K562 (cell line): ENCODE measurements at regions not wholly inside any gene's neighbourhood (a gene's known extent, or its start where the extent isn't known, plus 50 kb on each side); places are given as distances from the start of the nearest gene placed in this dataset.

Experiments used
- ATAC-seq: fragments of 200-7000 bp; cut with Tn5 transposase; 3 replicates; pipeline ENCODE4 v1.9.1; 2020; ENCODE audit warnings: moderate library complexity
- BruUV-seq: library from RNA; stranded (reverse); fragments of 400-500 nt; replicated peaks from 2 replicates; lab custom pipeline; 2021; lab: Mats Ljungman, UMichigan
- CTCF ChIA-PET: fragments of 300-600 bp; formaldehyde crosslinking; extraction: SDS; loops from one replicate; lab custom pipeline; 2021; ENCODE audit warnings: low intra/inter-chr PET ratio; lab: Yijun Ruan, JAX
- POLR2A ChIA-PET: fragments of 300-600, 350-650 bp; sonication (Branson Sonifier 250); formaldehyde crosslinking; extraction: SDS; loops from one replicate; lab custom pipeline; 2021; ENCODE audit warnings: antibody characterized with exemption, inconsistent platforms; lab: Yijun Ruan, JAX
- DNase-seq, 4 experiments: peaks; one replicate each; pipeline versions ENCODE4 v3.0.0 to v3.0.0-alpha.2; 2011 to 2018; ENCODE audit warnings: low spot score in 3 of 4, mixed read lengths in 3 of 4; ENCODE audit errors: extremely low read depth in 1 of 4
- FAIRE-seq: peaks from 2 replicates; lab custom pipeline; 2011; peaks lifted over from hg19 to GRCh38; lab: Jason Lieb, UNC
- H2AFZ ChIP-seq: 2 replicates; pipeline ENCODE4 v1.6.0; 2011; ENCODE audit warnings: low read depth, low read length, control low read depth, inconsistent platforms
- H3K27ac ChIP-seq: fragments of 200-600 bp; 3 replicates; pipeline ENCODE4 v1.8.0; 2011; ENCODE audit warnings: low read depth, mild to moderate bottlenecking, control low read depth, inconsistent platforms, low read length, moderate library complexity, mixed read lengths; ENCODE audit errors: extremely low read depth
- H3K27me3 ChIP-seq, 2 experiments: fragments of 300-600 bp in 1 of 2; 2 replicates in 1 of 2; 3 replicates in 1 of 2; pipeline versions ENCODE4 v1.6.0 to v1.8.0; 2011; ENCODE audit warnings: inconsistent platforms in 2 of 2, low read length in 2 of 2, mild to moderate bottlenecking in 1 of 2, mixed read lengths in 1 of 2, moderate library complexity in 1 of 2; ENCODE audit not compliant: control insufficient read depth in 2 of 2, insufficient read depth in 2 of 2
- H3K36me3 ChIP-seq: fragments of 300-600 bp; 3 replicates; pipeline ENCODE4 v1.8.0; 2011; ENCODE audit warnings: mild to moderate bottlenecking, low read length, inconsistent platforms; ENCODE audit not compliant: control insufficient read depth, insufficient read depth
- H3K4me1 ChIP-seq, 2 experiments: fragments of 200-600 bp in 1 of 2; replicated peaks in 1 of 2; 2 replicates in 1 of 2; 3 replicates in 1 of 2; pipeline versions ENCODE4 v1.5.1 to v1.8.0; 2011; ENCODE audit warnings: inconsistent platforms in 2 of 2, low read length in 2 of 2, mild to moderate bottlenecking in 1 of 2, mixed read lengths in 1 of 2, moderate library complexity in 1 of 2; ENCODE audit not compliant: control insufficient read depth in 2 of 2, insufficient read depth in 2 of 2
- H3K4me2 ChIP-seq: 2 replicates; pipeline ENCODE4 v1.6.1; 2011; ENCODE audit warnings: low read length, control low read depth, inconsistent platforms, mixed read lengths; ENCODE audit not compliant: insufficient read depth
- H3K4me3 ChIP-seq: fragments of 200-600 bp; sonication (generic), shearing (Covaris generic); 2 replicates; pipeline ENCODE4 v1.5.1; 2016; ENCODE audit warnings: control low read depth, inconsistent platforms
- H3K79me2 ChIP-seq: fragments of 200-600 bp; 3 replicates; pipeline ENCODE4 v1.8.0; 2011; ENCODE audit warnings: low read length, inconsistent platforms; ENCODE audit not compliant: control insufficient read depth, insufficient read depth
- H3K9ac ChIP-seq, 2 experiments: 2 replicates each; pipeline versions ENCODE4 v1.6.0 to v1.6.1; 2011; ENCODE audit warnings: low read depth in 2 of 2, low read length in 2 of 2, control low read depth in 1 of 2, inconsistent platforms in 1 of 2, mild to moderate bottlenecking in 1 of 2, mixed read lengths in 1 of 2; ENCODE audit not compliant: insufficient read depth in 1 of 2
- H3K9me1 ChIP-seq: one replicate; pipeline ENCODE4 v1.6.0; 2011; ENCODE audit warnings: inconsistent platforms, mild to moderate bottlenecking, low read length, moderate library complexity; ENCODE audit not compliant: control insufficient read depth, insufficient read depth
- H3K9me3 ChIP-seq: replicated peaks from 2 replicates; pipeline ENCODE4 v1.5.1; 2011; ENCODE audit warnings: low read depth, low read length, inconsistent platforms; ENCODE audit not compliant: control insufficient read depth, insufficient read depth
- H4K20me1 ChIP-seq: replicated peaks from 2 replicates; pipeline ENCODE4 v1.6.1; 2011; ENCODE audit warnings: low read length, inconsistent platforms, mixed read lengths; ENCODE audit not compliant: control insufficient read depth, insufficient read depth
- ATF4 ChIP-seq: fragments of 450-650 bp; formaldehyde crosslinking; IDR thresholded peaks from 2 replicates; pipeline ENCODE4 v1.4.0; 2022; ENCODE audit warnings: mild to moderate bottlenecking, moderate library complexity
- CBFA2T3 ChIP-seq: fragments of 450-650 bp; IDR thresholded peaks from 2 replicates; pipeline ENCODE4 v1.6.1; 2017
- ELF1 ChIP-seq: fragments of 200-800 bp; sonication (Bioruptor generic); IDR thresholded peaks from 2 replicates; pipeline ENCODE4 v1.6.1; 2016; ENCODE audit warnings: missing genetic modification characterization, missing compliant biosample characterization
- MCM2 ChIP-seq: fragments of 450-650 bp; IDR thresholded peaks from 2 replicates; pipeline ENCODE4 v1.6.1; 2017; ENCODE audit warnings: low read depth, mild to moderate bottlenecking
- MECOM ChIP-seq: fragments of 250-450 bp; sonication (Bioruptor Pico); IDR thresholded peaks from 2 replicates; pipeline ENCODE4 v1.8.0; 2022; ENCODE audit warnings: inconsistent platforms
- SIN3A ChIP-seq, 2 experiments: fragments of 150-350 bp in 1 of 2; IDR thresholded peaks; 2 replicates each; pipeline ENCODE4 v1.6.1; 2011 to 2016; ENCODE audit warnings: borderline replicate concordance in 2 of 2, low read depth in 2 of 2, low read length in 2 of 2, mild to moderate bottlenecking in 2 of 2, moderate library complexity in 2 of 2; ENCODE audit not compliant: control insufficient read depth in 1 of 2
- SNIP1 ChIP-seq: fragments of 450-650 bp; IDR thresholded peaks from 2 replicates; pipeline ENCODE4 v1.7.1; 2017; ENCODE audit warnings: low read depth, mild to moderate bottlenecking
- ZNF316 ChIP-seq: fragments of 450-650 bp; IDR thresholded peaks from 2 replicates; pipeline ENCODE4 v1.6.1; 2016
- ZNF551 ChIP-seq: fragments of 250-450 bp; sonication (Bioruptor Pico); IDR thresholded peaks from 2 replicates; pipeline ENCODE4 v1.5.0; 2021; ENCODE audit warnings: mild to moderate bottlenecking, moderate library complexity
- ZSCAN29 ChIP-seq: fragments of 450-650 bp; IDR thresholded peaks from 2 replicates; pipeline ENCODE4 v1.6.1; 2017
- WGBS: fragments of 100-300 bp; shearing (Covaris generic); methylation state at CpG from one replicate; pipeline ENCODE4 v1.1.6; 2016; ENCODE audit warnings: low coverage, mixed read lengths; ENCODE audit not compliant: insufficient coverage; ENCODE audit errors: missing lambda C conversion rate; 5-methylcytosine and 5-hydroxymethylcytosine counted together
- in situ Hi-C: fragments of 300-500 bp; cut with MboI; formaldehyde crosslinking; loops from 4 replicates; pipeline ENCODE4 v1.15.0; 2018; ENCODE audit warnings: inconsistent platforms, mixed read lengths
- intact Hi-C: fragments of 100-400 bp; cut with micrococcal nuclease; formaldehyde crosslinking; loops from 2 replicates; pipeline ENCODE4 v1.14.2; 2022
- TF ChIP-seq, protein P1 (sequence below): fragments of 250-450 bp; sonication (Bioruptor Pico); IDR thresholded peaks from 2 replicates; pipeline ENCODE4 v1.4.0; 2020; ENCODE audit warnings: mild to moderate bottlenecking
- TF ChIP-seq, protein P2 (sequence below): sonication (generic); formaldehyde crosslinking; IDR thresholded peaks from 2 replicates; pipeline ENCODE4 v1.8.1; 2022; ENCODE audit warnings: missing genetic modification reagents
- TF ChIP-seq, protein P3 (sequence below): fragments of 250-450 bp; sonication (Bioruptor Pico); IDR thresholded peaks from 2 replicates; pipeline ENCODE4 v1.6.1; 2021; ENCODE audit warnings: mild to moderate bottlenecking
- TF ChIP-seq, protein P4 (sequence below): sonication (generic); formaldehyde crosslinking; IDR thresholded peaks from 2 replicates; pipeline ENCODE4 v1.9.0; 2022; ENCODE audit warnings: mild to moderate bottlenecking, missing genetic modification reagents
- TF ChIP-seq, protein P5 (sequence below), 2 experiments: IDR thresholded peaks; 2 replicates each; pipeline ENCODE4 v1.6.1; 2011; ENCODE audit warnings: borderline replicate concordance in 1 of 2, control low read depth in 1 of 2, low read depth in 1 of 2, low read length in 1 of 2, mild to moderate bottlenecking in 1 of 2, mixed read lengths in 1 of 2, moderate library complexity in 1 of 2; ENCODE audit not compliant: insufficient read depth in 1 of 2, insufficient read length in 1 of 2, poor library complexity in 1 of 2, severe bottlenecking in 1 of 2; ENCODE audit errors: extremely low read depth in 1 of 2

DNA sequence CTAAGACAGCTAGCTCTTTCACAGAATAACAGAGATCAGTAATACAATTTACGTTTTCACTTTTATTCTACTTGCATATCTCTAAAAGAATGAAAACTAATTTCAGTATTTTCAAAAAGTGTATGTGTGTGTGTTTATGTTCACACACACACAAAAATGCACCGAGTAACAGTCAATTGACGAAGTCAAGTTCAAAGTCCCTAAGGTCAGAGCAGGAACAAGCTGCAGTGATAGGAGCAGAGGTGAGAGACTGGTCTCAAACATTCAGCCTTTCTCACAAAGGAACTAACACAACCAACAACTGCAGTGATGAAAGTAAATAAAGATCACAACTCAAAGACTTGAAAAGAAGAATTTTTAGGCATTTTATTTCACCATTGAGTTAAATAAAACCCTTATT is 429.7 kb downstream of the C12orf50 start:
- Histone ChIP-seq H3K36me3 (no peaks in the 10 kb centered on the region), H3K9me1 (no peaks in the 10 kb centered on the region), H3K79me2 (no peaks in the 10 kb centered on the region), H4K20me1 (no peaks in the 10 kb centered on the region), H3K27ac (no peak overlapping the region), H2AFZ (no peak overlapping the region), H3K4me2 (no peak overlapping the region), H3K4me1 (no peaks in the 10 kb centered on the region), H3K4me3 (no peak overlapping the region), H3K9me3 (no peaks in the 10 kb centered on the region), H3K9ac (no peak overlapping the region), H3K27me3 (no peaks in the 10 kb centered on the region)
- TF ChIP-seq ZNF551 (CRISPR knock-in tag) (no peak), MCM2 (no peak), ELF1 (tag) (no peak), SIN3A (IDR thresholded peaks at IDR 0.05; ENCODE audit: borderline replicate concordance in 2 of 2, control insufficient read depth in 1 of 2, low read depth in 2 of 2, low read length in 2 of 2) (no peak), MECOM (CRISPR knock-in tag) (no peak), ATF4 (CRISPR knock-in tag) (no peak), CBFA2T3 (no peak), SNIP1 (no peak), ZNF316 (no peak), ZSCAN29 (no peak)
- TF ChIP-seq, protein P1, sequence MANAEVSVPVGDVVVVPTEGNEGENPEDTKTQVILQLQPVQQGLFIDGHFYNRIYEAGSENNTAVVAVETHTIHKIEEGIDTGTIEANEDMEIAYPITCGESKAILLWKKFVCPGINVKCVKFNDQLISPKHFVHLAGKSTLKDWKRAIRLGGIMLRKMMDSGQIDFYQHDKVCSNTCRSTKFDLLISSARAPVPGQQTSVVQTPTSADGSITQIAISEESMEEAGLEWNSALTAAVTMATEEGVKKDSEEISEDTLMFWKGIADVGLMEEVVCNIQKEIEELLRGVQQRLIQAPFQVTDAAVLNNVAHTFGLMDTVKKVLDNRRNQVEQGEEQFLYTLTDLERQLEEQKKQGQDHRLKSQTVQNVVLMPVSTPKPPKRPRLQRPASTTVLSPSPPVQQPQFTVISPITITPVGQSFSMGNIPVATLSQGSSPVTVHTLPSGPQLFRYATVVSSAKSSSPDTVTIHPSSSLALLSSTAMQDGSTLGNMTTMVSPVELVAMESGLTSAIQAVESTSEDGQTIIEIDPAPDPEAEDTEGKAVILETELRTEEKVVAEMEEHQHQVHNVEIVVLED (CRISPR knock-in tag): no peak
- TF ChIP-seq, protein P2, sequence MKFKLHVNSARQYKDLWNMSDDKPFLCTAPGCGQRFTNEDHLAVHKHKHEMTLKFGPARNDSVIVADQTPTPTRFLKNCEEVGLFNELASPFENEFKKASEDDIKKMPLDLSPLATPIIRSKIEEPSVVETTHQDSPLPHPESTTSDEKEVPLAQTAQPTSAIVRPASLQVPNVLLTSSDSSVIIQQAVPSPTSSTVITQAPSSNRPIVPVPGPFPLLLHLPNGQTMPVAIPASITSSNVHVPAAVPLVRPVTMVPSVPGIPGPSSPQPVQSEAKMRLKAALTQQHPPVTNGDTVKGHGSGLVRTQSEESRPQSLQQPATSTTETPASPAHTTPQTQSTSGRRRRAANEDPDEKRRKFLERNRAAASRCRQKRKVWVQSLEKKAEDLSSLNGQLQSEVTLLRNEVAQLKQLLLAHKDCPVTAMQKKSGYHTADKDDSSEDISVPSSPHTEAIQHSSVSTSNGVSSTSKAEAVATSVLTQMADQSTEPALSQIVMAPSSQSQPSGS (CRISPR knock-in tag): no peak
- TF ChIP-seq, protein P3, sequence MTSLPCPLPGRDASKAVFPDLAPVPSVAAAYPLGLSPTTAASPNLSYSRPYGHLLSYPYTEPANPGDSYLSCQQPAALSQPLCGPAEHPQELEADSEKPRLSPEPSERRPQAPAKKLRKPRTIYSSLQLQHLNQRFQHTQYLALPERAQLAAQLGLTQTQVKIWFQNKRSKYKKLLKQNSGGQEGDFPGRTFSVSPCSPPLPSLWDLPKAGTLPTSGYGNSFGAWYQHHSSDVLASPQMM (CRISPR knock-in tag): no peak
- TF ChIP-seq, protein P4, sequence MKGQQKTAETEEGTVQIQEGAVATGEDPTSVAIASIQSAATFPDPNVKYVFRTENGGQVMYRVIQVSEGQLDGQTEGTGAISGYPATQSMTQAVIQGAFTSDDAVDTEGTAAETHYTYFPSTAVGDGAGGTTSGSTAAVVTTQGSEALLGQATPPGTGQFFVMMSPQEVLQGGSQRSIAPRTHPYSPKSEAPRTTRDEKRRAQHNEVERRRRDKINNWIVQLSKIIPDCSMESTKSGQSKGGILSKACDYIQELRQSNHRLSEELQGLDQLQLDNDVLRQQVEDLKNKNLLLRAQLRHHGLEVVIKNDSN: no peak
- TF ChIP-seq, protein P5, sequence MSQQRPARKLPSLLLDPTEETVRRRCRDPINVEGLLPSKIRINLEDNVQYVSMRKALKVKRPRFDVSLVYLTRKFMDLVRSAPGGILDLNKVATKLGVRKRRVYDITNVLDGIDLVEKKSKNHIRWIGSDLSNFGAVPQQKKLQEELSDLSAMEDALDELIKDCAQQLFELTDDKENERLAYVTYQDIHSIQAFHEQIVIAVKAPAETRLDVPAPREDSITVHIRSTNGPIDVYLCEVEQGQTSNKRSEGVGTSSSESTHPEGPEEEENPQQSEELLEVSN (IDR thresholded peaks at IDR 0.05; ENCODE audit: borderline replicate concordance in 1 of 2, extremely low read depth in 1 of 2, insufficient read depth in 1 of 2, insufficient read length in 1 of 2, low read depth in 1 of 2, low read length in 1 of 2, poor library complexity in 1 of 2, severe bottlenecking in 1 of 2): no peak
- CTCF ChIA-PET: no interaction called here
- POLR2A ChIA-PET: no interaction called here
- 0% methylated on average over 3 of the region's 3 CpGs for WGBS
- FAIRE-seq: no peak
- no TSS peak for BruUV-seq
- intact Hi-C loops: no loop called here
- in situ Hi-C loops: no loop called here
- ATAC-seq: no peak
- DNase-seq: no peak
